D721Med (cell line): ENCODE measurements at regions not wholly inside any gene's neighbourhood (a gene's known extent, or its start where the extent isn't known, plus 50 kb on each side); places are given as distances from the start of the nearest gene placed in this dataset.

Source experiments
- DNase-seq: peaks from one replicate; pipeline ENCODE4 v3.0.0; 2011; ENCODE audit warnings: low spot score; ENCODE audit not compliant: insufficient read length
- FAIRE-seq: peaks from 2 replicates; lab custom pipeline; 2011; peaks lifted over from hg19 to GRCh38; lab: Jason Lieb, UNC
- TF ChIP-seq, protein P1 (sequence below): IDR thresholded peaks from 2 replicates; pipeline ENCODE4 v1.5.1; 2012; ENCODE audit warnings: mild to moderate bottlenecking, control low read depth; ENCODE audit not compliant: insufficient read depth; ENCODE audit errors: missing control alignments

DNA sequence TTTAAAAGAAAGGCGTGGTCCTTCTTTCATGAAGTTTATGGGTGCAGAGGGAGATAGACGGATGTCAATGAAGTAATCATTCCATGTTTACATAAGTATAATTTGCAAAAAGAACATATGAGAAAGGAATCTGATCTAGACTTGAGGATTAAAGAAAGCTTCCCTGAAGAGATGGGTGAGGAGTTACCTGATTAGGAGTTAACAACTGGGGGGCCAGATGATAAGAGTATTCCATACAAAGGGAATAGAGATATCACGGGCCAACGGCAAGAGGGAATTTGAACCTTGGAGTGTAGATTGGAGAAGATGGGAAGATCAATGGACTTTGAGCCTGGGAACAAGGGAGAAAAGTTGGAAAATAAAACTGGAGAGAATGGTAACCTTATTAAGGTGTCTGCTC is 1959.9 kb upstream of the WWC1 start:
- TF ChIP-seq, protein P1, sequence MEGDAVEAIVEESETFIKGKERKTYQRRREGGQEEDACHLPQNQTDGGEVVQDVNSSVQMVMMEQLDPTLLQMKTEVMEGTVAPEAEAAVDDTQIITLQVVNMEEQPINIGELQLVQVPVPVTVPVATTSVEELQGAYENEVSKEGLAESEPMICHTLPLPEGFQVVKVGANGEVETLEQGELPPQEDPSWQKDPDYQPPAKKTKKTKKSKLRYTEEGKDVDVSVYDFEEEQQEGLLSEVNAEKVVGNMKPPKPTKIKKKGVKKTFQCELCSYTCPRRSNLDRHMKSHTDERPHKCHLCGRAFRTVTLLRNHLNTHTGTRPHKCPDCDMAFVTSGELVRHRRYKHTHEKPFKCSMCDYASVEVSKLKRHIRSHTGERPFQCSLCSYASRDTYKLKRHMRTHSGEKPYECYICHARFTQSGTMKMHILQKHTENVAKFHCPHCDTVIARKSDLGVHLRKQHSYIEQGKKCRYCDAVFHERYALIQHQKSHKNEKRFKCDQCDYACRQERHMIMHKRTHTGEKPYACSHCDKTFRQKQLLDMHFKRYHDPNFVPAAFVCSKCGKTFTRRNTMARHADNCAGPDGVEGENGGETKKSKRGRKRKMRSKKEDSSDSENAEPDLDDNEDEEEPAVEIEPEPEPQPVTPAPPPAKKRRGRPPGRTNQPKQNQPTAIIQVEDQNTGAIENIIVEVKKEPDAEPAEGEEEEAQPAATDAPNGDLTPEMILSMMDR, result no peak
- FAIRE-seq, result no peak

DNA sequence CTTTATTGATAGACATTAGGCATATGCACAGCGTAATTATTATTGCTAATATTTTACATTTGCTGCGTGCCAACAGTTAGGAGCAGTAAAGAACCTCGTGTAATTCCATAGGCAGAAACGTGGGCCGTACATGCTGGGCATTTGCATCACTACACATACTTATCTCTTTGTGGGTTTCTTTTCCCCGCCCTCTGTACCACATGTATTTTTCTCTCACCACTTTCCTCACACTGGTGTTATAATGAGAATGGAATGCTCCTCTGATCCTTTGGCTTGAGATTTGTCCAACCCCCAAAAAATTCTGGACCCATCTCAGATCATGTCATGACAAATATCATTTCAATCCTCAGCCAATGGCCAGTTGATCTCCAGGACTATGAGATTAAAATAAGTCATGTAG is 1952.6 kb upstream of the WWC1 start:
- FAIRE-seq, result no peak
- DNase-seq, result no peak
- TF ChIP-seq, protein P1, result no peak

More for the DNA sequence above, 1959.9 kb upstream of the WWC1 start:
- DNase-seq, result no peak

DNA sequence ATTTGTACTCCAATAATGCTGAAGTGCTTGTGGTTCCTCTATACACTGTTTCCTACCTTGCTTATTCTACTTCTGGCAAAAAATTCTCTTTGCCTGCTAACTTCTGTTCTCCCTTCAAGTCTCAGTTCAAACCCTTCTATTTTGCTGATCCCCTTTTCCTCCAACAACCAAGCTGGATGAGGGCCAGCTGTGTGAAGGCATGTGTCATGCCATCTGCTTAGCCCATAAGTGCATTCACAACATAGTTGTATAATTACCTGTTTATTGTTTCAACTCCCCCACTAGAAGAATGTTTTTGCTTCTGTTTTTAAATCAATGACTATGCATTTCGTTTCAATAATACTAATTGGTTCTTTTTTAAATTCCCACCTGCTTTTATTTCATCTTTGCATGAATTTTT is 1951.4 kb upstream of the WWC1 start:
- TF ChIP-seq, protein P1, result no peak
- DNase-seq, result no peak
- no peak for FAIRE-seq

DNA sequence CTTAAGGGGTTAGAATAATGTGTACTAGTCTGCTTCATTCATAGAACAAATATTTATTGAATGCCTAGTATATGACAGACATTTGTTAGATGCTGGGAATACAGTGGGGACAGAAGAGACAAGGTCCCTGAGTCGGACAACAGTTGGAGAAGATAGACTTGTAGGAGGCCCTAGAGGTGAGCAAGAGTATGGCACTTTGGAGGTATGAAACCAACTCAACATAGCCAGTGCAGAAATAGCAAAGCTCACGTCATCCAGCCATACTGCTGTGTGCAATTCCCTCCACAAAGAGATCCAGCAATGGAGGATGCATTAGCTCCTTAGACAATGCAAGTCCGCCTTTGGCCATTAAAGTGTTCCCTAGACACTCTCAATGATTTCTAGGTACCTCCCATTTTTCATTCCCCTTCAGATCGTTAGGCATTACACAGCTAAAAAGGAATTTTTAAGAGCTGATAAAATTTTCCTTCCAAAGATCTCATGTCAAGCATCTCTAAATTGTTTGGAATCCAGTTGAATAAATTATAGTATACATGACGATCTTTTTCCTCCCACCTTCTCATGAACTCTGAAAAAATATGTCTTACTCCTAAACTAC is 1949.6 kb upstream of the WWC1 start:
- DNase-seq (no peak), FAIRE-seq (no peak)

DNA sequence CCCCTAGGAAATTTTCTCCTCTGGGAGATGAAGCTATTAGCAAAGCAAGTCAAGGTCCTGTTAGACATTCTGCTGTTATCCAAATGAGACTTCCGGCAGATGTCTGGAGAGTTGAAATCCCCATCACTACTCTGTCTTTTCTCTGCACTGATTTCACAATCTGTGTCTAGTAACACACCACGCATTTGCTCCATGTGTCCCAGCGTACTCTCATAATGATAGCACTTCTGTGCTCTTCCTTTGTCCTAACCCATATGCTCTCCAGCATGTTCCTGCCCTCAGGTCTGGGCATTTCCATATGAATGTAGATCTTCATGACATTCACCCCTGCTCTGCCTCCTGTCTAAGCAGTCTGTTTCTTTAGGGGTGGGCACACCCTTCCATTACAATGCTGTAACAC is 1949.0 kb upstream of the WWC1 start:
- FAIRE-seq, result no peak
- TF ChIP-seq, protein P1, result no peak
- DNase-seq, result no peak

More for the DNA sequence above, 1949.6 kb upstream of the WWC1 start:
- TF ChIP-seq, protein P1, result no peak

DNA sequence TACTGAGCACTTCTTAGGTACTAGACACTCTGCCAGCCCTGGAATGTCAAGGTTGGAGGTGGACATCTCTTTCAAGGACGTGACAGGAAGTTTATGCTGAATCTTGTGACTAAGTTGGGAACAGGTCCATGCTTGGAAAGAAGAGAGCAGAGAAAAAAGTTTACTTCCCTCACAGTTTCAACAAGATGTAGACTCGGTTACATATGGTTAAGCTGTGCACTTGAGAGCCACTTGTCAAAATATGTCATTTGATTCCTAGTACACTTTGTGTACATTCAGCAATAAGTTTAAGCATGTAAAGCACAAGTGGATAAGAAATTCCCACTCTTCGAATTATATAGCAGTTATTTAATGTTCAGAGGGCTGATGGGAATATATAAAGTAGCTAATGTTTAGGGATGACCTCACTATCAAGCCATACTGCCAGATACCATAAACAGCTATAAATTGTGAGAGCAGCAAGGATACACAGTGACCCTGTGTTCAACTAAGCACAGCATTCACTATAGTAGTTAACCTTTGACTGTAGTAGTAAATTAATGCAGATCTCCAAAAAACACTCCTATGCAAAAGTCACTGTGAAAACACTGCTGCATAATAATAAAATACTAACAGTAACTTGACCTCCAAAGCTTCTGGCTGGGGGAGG is 1944.6 kb upstream of the WWC1 start:
- TF ChIP-seq, protein P1, result no peak
- DNase-seq (no peak), FAIRE-seq (no peak)

DNA sequence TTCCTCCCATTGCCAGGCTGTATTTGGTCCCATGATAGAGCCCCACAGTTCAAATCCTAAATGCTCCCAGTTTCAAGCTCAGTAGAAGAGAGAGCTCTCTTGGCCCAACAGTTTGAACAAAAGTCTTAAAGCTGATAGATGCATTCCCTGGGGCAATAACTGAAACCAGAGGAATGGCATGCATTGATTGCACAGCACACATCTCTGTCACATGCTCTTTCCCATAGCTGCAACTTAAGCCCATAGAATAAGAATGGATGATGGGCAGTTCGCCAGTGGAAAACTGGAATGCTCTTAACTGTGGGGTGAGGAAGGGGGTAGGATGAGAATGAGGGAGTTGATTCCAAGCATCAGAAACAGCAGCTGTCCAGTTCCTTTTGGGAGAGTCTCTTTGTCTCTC is 1942.4 kb upstream of the WWC1 start:
- DNase-seq (no peak), FAIRE-seq (no peak)
- TF ChIP-seq, protein P1, result no peak
